Activated CD8-positive, alpha-beta T cell treated with anti-CD3 and anti-CD28 coated beads for 36 hours (primary cell): ENCODE measurements at regions not wholly inside any gene's neighbourhood (a gene's known extent, or its start where the extent isn't known, plus 50 kb on each side); places are given as distances from the start of the nearest gene placed in this dataset.

Source experiments
- ATAC-seq: fragments of 200-7000 bp; cut with Tn5 transposase; one replicate; pipeline ENCODE4 v1.10.0; 2021; ENCODE audit warnings: mild to moderate bottlenecking, moderate library complexity
- CTCF ChIA-PET: fragments of 350-600 bp; sonication (Branson Sonifier 250); formaldehyde crosslinking; loops from one replicate; lab custom pipeline; 2021; ENCODE audit warnings: antibody characterized with exemption; lab: Charles Lee
- POLR2A ChIA-PET: fragments of 350-600 bp; sonication (Branson Sonifier 250); formaldehyde crosslinking; loops from one replicate; lab custom pipeline; 2021; ENCODE audit warnings: antibody characterized with exemption; lab: Charles Lee
- DNase-seq: peaks from one replicate; pipeline ENCODE4 v3.0.0-alpha.2; 2020
- H3K27ac Mint-ChIP-seq: one replicate; pipeline ENCODE4 v1.8.0; 2021; ENCODE audit warnings: mild to moderate bottlenecking, mixed read lengths
- H3K27me3 Mint-ChIP-seq: one replicate; pipeline ENCODE4 v1.8.0; 2021; ENCODE audit warnings: mixed read lengths
- H3K36me3 Mint-ChIP-seq: one replicate; pipeline ENCODE4 v1.8.0; 2021; ENCODE audit warnings: low read depth, mixed read lengths
- H3K4me1 Mint-ChIP-seq: one replicate; pipeline ENCODE4 v1.8.0; 2021; ENCODE audit warnings: low read depth, mixed read lengths
- H3K4me3 Mint-ChIP-seq: one replicate; pipeline ENCODE4 v1.8.0; 2021; ENCODE audit warnings: mild to moderate bottlenecking, moderate library complexity, mixed read lengths
- H3K9me3 Mint-ChIP-seq: one replicate; pipeline ENCODE4 v1.8.0; 2021; ENCODE audit warnings: mixed read lengths
- CTCF ChIP-seq: fragments of 200-600 bp; IDR thresholded peaks from one replicate; pipeline ENCODE4 v1.8.0; 2022; ENCODE audit warnings: antibody characterized with exemption, mild to moderate bottlenecking
- intact Hi-C: fragments of 100-400 bp; cut with micrococcal nuclease; formaldehyde crosslinking; loops from one replicate; pipeline ENCODE4 v1.10.0; 2022

GRCh38 chr19:56983804-56984203, 136.0 kb upstream of the USP29 start:
- no peaks in the 10 kb centered on the region for H3K27me3 Mint-ChIP-seq
- peaks cover 40% of the 10 kb centered on the region for H3K9me3 Mint-ChIP-seq
- H3K4me3 Mint-ChIP-seq = no peak overlapping the region
- no peaks in the 10 kb centered on the region for H3K4me1 Mint-ChIP-seq
- no peak for TF ChIP-seq CTCF
- ATAC-seq = no peak
- no peak for DNase-seq
- ChIA-PET CTCF (no interaction called here), POLR2A (no interaction called here)
- no peaks in the 10 kb centered on the region for H3K36me3 Mint-ChIP-seq
- H3K27ac Mint-ChIP-seq = no peak overlapping the region
- intact Hi-C loops = no loop called here

DNA sequence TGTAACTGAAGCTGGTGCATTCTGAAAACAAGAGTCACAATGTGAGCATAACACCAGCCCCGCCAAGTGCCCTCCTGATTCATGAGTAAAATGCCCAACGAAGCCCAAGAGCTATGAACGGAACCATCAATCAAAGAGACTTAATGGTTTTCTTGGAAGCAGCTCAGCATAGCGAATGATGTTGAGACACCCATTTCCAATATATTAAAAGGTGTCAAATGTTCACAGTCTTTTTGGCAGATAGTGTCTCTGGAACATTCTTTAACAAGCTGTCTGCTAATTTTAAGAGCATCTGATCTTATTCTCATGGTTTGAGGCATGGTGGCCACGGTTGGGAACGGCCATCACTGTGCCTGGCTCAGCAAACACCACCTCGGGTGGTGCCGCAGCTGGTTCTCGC, 133.4 kb upstream of the USP29 start:
- Mint-ChIP-seq H3K9me3 (peaks cover 42% of the 10 kb centered on the region), H3K4me1 (no peaks in the 10 kb centered on the region), H3K27me3 (no peaks in the 10 kb centered on the region), H3K4me3 (no peak overlapping the region), H3K27ac (no peak overlapping the region), H3K36me3 (no peaks in the 10 kb centered on the region)
- POLR2A ChIA-PET = no interaction called here
- ATAC-seq (no peak), DNase-seq (no peak)
- CTCF ChIA-PET = no interaction called here
- intact Hi-C loops = no loop called here
- TF ChIP-seq CTCF = no peak

- POLR2A ChIA-PET = interaction anchor here (0.6 kb wide), 1 partner anchor 1917 kb away, joined by 6 read pairs; no protein-coding TSS in a partner anchor
- no peak overlapping the region for H3K27ac Mint-ChIP-seq
- no peak for TF ChIP-seq CTCF
- H3K4me1 Mint-ChIP-seq = no peaks in the 10 kb centered on the region
- ATAC-seq (no peak), DNase-seq (no peak)
- H3K36me3 Mint-ChIP-seq = no peaks in the 10 kb centered on the region
- CTCF ChIA-PET = no interaction called here
- peaks cover 36% of the 10 kb centered on the region for H3K9me3 Mint-ChIP-seq
- no peak overlapping the region for H3K4me3 Mint-ChIP-seq
- intact Hi-C loops = no loop called here
- H3K27me3 Mint-ChIP-seq = no peaks in the 10 kb centered on the region
Measured at GRCh38 chr19:56987184-56987583, 132.6 kb upstream of the USP29 start.

DNA sequence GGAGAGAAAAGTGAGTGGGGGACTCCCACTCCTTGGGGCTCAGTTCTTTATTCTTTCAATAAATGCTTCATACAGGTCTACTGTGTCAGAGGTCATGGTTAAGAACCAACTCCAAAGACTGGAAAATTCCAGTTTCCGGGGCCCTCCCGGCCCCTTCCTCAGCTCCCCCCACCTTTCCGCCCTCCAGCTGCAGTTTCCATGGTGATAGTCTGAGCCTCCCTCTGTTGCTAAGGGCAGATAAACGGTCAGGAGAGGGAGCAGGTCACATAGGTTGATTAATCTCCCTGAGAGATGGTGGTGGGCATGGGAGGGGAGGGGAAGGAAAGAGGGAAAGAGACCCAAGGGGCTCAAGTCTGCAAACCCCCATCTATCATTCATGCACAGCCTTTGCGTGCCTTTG, 131.5 kb upstream of the USP29 start:
- no peak for ATAC-seq
- intact Hi-C loops = no loop called here
- CTCF ChIA-PET = no interaction called here
- H3K36me3 Mint-ChIP-seq = peaks cover 2% of the 10 kb centered on the region
- H3K27me3 Mint-ChIP-seq = no peaks in the 10 kb centered on the region
- peaks cover 38% of the 10 kb centered on the region for H3K9me3 Mint-ChIP-seq
- no peak overlapping the region for H3K4me3 Mint-ChIP-seq
- no peak overlapping the region for H3K27ac Mint-ChIP-seq
- DNase-seq = no peak
- no peak for TF ChIP-seq CTCF
- no peaks in the 10 kb centered on the region for H3K4me1 Mint-ChIP-seq
- POLR2A ChIA-PET = no interaction called here

- intact Hi-C loops = no loop called here
- Mint-ChIP-seq H3K4me1 (no peaks in the 10 kb centered on the region), H3K27ac (no peak overlapping the region), H3K36me3 (peaks cover 2% of the 10 kb centered on the region), H3K4me3 (no peak overlapping the region), H3K9me3 (peaks cover 33% of the 10 kb centered on the region), H3K27me3 (no peaks in the 10 kb centered on the region)
- ATAC-seq (no peak), DNase-seq (no peak)
- ChIA-PET POLR2A (no interaction called here), CTCF (no interaction called here)
- no peak for TF ChIP-seq CTCF
Measured at GRCh38 chr19:56991912-56992311, 127.9 kb upstream of the USP29 start.
